HuH-7 (cell line): ENCODE measurements at regions not wholly inside any gene's neighbourhood (a gene's known extent, or its start where the extent isn't known, plus 50 kb on each side); places are given as distances from the start of the nearest gene placed in this dataset.
"Not testable (repeated sequence)": the region's sequence is repeated elsewhere in the genome, so short reads cannot be mapped to it uniquely, and the experiment has no call there.

Source experiments
- DNase-seq: peaks from one replicate; pipeline ENCODE4 v3.0.0; 2011; ENCODE audit warnings: low spot score

DNA sequence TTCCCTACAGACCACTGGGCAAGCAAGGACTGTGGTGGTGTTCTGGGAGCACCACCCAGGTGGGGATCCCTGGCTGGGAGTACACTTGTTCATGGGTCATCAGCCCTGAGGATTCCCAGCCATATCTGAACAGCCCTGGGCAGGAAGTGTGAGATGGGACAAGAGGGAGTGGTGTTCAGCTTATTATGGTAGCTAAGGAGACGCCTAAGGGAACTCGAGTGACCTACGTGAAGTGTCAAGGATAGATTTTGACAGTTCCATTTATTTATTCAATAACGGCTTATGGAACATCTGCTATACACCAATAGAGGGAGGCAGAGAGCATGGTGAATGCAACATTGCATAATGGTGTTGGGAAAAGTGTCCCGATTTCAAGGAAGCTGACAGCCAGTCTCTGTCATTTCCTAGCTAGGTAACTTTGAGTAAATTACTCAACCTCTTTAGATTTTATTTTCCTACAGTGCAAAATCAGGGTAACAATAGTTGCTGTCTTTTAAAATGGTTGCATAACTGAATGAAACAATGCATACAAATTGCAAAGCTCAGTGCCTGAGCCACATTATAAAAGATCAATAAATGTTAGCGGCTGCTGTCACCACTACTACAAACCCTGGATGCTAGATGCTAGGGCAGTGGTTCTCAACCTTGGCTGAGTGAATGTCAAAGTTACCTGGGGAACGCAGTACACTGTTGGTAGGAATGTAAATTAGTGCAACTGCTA, 534.1 kb downstream of the GRIN2A start:
- peak; percentile 36 for DNase-seq

DNA sequence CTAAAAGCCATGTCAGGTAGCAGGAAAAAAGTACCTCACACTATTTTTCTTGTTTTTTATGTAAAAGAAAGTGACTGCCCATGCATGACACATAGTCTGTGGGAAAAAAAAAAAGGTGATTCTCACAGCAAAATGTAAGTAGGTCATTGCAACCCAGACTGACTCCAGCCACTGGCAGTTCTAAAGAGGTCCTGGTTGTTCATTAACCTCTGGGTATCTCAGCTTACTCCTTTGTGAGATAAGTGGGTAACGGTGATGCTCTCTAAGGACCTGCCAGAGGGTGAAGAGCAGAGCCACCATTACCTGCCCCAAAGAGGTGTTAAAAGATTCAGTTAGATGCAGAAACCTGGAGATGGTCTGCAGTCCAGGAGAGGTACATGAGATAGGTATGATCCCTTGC, 531.9 kb downstream of the GRIN2A start:
- no peak for DNase-seq

- DNase-seq = no peak
Observed at GRCh38 chr16:9655051-9655450, 527.2 kb downstream of the GRIN2A start.

DNA sequence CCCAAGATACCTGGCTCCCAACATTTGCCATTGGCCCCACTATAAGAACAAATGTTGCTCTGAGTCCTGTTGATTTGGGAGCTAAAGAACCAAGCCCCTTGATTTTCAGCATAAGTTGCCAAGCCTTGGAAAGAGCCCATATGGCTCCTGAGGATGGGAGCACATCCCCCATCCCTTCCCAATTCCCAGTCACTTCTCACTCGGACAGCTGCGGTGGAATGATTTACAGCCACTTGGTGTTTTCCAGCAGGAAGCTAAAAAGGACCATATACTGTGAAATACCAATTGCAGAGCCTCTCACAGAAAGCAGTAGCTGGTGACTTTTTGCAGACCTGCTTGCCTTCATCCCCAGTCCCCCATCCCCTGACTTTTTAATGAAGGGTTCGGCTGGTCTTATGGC, 524.6 kb downstream of the GRIN2A start:
- no peak for DNase-seq

DNA sequence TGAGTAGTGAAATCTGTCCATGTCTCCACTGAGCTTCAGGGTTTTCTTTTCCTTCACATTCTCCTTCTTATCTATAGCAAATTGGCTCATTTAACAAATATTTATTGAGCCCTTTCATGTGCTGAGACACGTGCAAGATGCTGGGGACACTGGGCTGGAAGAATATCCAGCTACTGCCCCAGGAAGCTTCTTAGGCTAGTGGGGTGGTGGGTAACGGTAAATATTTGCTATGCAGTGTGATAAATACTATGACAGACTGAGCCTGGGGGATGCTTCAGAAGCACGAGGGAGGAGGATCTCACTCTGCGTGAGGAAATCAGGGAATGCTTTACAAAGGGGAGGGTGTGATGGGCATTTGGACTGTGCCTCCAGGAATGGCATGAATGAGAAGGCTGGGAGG, 524.1 kb downstream of the GRIN2A start:
- no peak for DNase-seq

- no peak for DNase-seq
Observed at GRCh38 chr16:9658586-9658985, 523.6 kb downstream of the GRIN2A start.

- no peak for DNase-seq
Observed at GRCh38 chr16:9660898-9661297, 521.3 kb downstream of the GRIN2A start.

- DNase-seq = no peak
Observed at GRCh38 chr16:9661336-9662017, 520.8 kb downstream of the GRIN2A start.

DNA sequence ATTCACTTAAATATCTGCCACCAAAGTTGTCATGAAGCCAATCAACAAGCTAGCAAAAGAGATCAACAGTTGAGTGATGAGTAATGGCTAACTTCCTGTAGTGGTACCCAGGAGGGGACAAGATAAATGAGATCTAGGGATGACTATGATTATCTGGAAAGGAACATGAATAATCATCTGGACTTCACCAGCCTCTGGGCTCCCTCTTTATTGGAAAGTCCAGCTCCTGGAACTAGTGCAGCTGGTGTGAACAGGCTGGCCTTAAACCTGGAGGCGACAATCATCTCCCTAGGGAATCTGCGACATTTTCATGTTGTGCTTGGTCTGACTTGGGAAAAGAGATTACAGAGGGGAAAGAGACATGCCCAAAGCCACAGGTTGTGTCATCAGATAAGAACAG, 518.6 kb downstream of the GRIN2A start:
- DNase-seq = no peak

DNA sequence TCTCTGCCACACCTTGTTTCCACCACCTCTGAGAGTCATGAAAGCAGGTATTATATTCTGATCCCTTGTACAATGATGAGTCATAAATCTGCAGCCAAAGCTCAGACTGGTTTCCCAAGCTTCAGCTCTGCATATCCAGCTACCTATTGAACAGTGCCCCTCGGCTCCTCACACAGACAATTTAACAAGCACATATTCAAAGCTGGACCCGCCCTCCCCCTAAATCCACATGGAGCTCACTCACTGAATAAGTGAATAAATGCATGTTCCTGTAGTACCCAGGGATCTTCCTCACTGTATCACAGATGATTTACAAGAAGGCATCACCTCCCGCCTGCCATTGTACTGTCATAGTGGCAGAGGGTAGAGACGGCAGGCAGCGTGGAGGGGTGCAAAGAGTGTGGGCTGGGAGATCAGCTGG, 516.4 kb downstream of the GRIN2A start:
- DNase-seq = no peak

DNA sequence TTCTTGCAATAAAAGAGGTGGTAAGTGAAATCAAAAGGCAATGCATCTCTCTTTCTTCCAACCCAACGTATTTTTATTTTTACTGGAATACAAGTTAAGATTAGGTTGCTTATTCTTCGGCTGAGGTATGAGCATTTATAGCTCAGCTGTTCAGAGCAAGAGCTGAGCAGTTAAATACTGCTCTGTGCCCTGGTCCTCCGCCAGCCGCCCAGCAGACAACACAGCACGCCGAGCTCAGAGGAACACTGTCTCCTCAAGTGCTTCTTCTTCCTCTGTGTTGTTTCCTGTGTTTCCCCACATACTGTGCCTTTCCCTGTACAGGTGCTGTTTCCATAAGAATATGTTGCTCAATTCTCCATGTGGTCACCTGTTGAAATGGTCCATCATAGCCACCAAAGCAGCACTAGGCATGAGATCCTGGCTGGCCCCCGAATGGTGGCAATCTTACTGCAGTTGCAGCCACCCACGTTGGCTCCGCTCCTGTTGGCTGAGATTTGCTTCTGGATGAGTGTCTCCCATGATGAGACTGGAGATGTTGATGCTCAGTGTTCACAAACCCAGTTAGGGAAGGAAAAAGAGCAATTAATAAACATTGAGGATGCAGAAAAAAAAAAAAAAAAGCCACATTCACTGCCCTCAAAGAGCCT, 515.3 kb downstream of the GRIN2A start:
- no peak for DNase-seq

GRCh38 chr16:9670033-9670432, 512.2 kb downstream of the GRIN2A start:
- DNase-seq = no peak

- not testable (repeated sequence) for DNase-seq
Observed at GRCh38 chr16:9670616-9671015, 511.6 kb downstream of the GRIN2A start.

DNA sequence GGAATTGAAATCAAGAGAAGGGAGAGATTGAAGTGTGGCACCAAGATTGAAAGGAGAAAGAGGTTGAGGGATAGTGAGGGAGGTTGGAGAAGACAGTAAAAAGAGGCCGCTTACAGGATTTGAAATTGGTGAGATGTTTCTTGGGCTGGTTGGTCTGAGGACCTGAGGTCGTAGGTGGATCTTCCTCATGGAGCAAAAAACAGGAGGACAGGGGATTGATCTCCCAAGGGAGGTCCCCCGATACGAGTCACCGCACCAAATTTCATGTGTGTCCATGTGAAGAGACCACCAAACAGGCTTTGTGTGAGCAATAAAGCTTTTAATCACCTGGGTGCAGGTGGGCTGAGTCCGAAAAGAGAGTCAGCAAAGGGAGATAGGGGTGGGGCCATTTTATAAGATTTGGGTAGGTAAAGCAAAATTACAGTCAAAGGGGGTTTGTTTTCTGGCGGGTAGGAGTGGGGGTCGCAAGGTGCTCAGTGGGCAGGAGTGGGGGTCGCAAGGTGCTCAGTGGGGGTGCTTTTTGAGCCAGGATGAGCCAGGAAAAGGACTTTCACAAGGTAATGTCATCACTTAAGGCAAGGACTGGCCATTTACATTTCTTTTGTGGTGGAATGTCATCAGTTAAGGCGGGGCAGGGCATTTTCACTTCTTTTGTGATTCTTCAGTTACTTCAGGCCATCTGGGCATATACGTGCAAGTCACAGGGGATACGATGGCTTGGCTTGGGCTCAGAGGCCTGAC, 505.5 kb downstream of the GRIN2A start:
- DNase-seq = not testable (repeated sequence)

DNA sequence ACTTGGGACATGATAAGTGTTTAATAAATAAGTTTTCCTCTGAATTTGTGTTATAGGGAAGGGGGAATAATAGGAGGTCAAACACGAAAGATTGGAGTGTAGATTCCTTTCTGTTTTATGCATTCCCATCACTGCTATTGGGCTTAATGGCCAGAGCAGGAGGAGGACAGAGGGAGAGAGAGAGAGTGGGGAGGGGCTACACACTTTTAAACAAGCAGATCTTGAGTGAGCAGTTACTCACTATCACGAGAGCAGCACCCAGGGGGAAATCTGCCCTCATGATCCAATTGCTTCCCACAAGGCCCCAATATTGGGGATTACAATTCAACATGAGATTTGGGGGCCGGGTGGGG, 505.0 kb downstream of the GRIN2A start:
- no peak for DNase-seq

- no peak for DNase-seq
Observed at GRCh38 chr16:9679213-9679767, 502.9 kb downstream of the GRIN2A start.

- DNase-seq = no peak
Observed at GRCh38 chr16:9680019-9680655, 502.1 kb downstream of the GRIN2A start.

DNA sequence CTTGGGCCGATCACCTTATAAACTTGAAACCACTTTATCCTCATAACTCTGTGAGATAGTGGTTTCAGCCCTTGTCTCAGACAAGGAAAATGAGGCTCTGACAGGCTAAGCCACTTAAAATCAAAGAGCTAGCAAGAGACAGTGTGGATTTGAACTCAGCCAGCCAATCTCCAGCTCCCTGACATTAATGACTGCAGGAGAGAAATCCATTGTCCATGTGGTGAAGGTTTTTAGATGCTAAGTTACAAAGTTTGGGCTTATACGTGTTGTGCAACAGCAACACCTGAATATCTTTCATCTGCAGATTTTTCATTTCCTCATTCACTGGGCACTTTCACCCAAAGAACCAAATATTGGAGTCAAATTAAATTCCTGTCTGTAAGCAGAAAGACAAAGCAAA, 501.3 kb downstream of the GRIN2A start:
- DNase-seq = no peak

- DNase-seq = no peak
Observed at GRCh38 chr16:9681508-9681907, 500.7 kb downstream of the GRIN2A start.

- no peak for DNase-seq
Observed at GRCh38 chr16:9682320-9682719, 499.9 kb downstream of the GRIN2A start.

GRCh38 chr16:9683677-9684076, 498.6 kb downstream of the GRIN2A start:
- DNase-seq = no peak
